Fibroblast of peridontal ligament (primary cell): ENCODE measurements at regions not wholly inside any gene's neighbourhood (a gene's known extent, or its start where the extent isn't known, plus 50 kb on each side); places are given as distances from the start of the nearest gene placed in this dataset.

Experiments
- DNase-seq: peaks from one replicate; pipeline ENCODE4 v3.0.0-alpha.2; 2010; ENCODE audit errors: extremely low read depth

DNA sequence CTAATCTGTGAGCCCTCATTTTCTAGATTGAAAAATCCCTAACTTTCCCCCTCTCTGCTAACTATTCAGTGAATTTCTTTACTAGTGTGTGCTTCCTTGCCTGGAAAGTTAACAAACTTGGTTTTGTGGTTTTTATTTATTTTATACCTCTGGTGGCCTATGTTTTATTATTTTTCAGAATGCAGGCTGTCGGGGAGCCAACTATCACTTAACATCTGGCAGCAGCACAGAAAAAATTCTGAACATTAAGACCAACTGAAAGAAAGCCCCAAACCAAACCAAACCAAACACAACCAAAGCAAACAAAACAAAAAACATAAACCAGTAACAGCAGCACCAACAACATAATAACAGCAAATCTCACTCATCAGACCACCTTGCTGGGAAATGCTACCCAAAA, 109.0 kb upstream of the KL start:
- no peak for DNase-seq

DNA sequence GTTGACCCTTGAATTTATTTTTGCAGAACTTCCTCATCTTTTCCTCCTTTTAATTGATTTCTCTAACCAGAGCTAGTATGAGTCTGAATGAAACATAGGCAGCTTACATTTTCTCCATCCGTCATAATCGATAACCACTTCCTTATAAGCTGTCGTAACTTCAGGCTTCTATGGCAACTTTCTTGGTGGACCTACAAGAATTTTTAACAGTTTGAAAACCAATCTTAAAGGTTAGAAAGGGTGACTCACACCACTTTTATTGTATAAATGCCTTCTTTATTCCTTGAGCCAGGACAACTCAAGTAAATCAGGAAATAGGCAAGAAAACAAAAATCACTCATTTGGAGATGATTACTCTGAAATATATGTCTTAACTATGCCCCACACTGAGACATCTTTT, 105.7 kb upstream of the KL start:
- DNase-seq: peak; percentile 14

DNA sequence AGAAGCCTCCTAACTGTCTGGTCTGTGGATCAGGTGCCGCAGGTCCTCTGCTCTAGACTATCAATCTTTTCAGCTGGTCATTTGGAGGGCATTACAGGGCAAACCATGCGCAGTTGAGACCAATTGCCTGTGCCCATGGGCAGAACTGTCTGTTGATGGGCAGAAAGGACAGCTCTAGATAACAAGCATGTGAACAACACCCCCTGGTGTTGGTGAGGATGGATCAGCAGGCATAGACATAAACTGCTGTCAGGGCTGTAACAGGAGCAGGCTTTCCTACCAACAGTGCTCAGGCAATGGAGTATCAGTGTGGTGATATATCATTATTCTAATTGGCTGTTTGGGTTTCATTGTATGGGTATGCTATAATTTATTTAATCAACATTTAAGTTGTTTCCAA, 104.7 kb upstream of the KL start:
- DNase-seq: peak; percentile 54

DNA sequence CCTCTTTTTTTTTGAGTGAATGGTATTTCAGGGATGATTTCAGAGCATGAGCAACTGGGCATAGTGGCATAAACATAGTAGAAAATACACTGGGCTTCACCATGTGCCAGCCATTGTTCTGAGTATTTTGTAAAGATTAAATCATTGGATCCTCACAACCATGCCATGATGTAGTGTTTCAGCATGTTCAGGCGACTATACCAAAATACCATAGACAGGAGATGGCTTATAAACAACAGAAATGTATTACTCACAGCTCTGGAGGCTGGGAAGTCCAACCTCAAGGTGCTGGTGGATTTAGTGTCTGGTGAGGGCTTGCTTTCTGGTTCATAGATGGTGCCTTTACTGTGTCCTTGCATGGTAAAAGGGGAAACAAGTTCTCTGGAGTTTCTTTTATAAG, 101.5 kb upstream of the KL start:
- no peak for DNase-seq

DNA sequence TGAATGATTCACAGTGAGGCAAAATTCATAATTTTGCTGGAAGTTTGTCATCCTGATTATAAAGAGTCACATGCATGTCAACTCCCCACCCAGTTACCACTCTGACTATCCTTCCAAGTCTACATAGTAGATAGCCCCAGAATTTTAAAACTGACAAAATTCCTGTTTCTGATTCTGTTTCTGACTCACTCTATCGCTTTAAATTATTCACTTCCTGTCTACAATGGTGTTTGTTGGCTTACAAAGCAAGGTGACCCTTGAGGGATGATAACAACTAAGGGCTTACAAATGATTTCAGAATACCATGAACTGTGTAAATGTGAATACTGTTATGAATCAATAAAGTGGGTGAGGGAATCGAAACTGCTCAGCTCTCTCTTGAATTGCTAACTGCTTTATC, 98.7 kb upstream of the KL start:
- no peak for DNase-seq

DNA sequence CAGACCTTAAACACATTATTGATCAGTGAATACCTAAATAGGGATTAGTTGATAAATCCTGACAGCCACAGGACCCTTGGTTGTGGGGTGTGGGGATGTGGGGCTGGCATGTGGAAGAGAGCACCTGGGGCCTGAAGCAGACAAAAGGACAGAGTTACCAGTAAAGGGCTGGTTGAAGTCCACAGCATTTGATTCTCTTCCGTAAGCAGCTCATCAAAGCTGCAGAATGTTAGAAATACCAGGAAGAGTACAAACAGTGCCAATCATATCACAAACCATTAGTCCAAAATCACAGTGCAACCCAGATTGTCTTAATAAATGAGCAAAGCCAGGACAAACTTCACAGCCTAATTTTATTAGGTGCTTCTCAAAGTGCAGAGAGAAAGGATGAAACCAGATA, 92.5 kb upstream of the KL start:
- DNase-seq: no peak

DNA sequence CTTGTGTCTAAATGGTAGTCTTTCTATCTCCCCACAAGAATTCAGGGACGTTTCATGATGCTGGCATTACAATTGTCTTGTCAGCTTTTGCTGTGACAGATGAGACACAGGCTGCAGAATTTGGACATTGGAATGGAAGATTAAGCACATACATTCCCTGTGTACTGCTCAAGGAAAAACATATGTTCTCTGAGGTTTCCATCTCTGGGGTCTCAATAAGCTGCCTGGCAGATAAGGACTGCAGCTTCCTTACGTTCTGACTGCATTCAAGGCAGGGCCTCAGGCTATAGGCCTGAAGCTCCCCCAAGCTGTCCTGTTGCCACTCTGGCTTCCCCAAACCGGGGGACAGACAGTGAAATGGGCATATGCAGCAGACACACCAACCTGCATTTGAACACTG, 91.3 kb upstream of the KL start:
- no peak for DNase-seq

DNA sequence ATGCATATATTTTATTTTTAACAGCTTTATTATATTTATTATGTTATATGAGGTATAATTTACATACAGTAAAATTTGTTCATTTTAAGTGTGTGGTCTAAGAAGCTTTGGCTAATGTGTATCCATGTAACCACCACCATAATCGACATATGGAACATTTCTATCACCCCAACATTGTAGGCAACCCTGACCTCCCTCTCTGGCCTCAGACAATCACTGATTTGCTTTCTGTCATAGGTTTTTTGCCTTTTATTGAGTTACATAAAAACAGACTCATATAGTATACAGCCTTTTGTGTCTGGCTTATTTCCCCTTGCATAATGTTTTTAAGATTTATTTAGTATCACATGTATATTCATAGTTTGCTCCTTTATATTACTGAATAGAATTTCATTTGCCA, 90.7 kb upstream of the KL start:
- no peak for DNase-seq

DNA sequence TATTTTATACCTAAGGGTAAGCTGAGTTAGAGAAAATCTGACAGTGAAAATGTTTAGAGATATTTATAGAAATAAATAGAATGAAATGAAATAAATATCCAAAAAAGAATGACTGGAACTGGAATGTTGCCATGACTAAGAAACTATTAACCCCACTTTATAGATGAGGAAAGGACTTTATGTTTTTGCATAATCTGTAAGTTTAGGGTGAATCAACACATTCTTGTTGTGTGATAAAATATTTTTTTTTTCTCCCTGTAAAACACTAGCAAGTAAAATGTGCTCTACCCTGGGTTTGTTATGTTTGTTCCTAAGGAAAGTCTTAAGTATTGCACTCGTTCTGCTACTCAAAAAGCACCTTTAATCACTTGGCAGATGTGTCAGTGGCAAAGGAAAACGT, 83.8 kb upstream of the KL start:
- DNase-seq: no peak

DNA sequence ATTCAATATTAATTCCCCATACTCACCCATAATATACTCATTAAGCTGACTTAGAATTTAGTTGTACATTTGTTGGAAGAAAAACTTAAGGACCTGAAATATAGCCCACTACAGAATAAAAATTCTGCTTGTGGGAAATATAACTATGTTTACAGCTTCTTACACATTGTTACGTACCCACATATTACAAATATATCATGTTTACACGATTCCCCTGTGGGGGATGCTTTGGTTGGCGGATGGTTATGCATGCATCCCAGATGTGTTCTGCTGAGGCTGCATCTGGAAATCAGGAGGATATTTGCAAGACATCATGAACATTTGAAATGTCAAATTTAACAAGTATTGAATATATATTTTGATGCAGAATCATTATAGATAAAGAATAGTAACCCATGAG, 79.5 kb upstream of the KL start:
- DNase-seq: no peak

DNA sequence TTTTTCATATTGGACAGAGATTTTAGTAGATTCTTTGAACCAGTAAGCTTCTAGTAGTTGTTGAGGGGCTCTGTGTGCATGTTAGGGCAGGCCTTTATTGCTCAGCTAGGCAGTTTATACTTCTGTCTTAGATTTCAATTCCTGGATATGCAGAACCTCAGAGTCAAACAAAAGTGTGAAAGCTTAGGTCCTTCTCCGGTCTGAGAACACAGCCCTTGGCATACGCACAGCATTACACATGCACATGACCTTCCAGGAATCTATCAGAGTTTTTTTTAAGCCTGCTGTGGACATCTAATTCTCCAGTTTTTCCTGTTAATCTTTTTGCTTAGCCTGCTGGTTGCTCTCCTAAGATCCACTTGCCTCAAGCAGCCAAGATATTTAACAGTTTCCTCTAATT, 77.9 kb upstream of the KL start:
- no peak for DNase-seq

DNA sequence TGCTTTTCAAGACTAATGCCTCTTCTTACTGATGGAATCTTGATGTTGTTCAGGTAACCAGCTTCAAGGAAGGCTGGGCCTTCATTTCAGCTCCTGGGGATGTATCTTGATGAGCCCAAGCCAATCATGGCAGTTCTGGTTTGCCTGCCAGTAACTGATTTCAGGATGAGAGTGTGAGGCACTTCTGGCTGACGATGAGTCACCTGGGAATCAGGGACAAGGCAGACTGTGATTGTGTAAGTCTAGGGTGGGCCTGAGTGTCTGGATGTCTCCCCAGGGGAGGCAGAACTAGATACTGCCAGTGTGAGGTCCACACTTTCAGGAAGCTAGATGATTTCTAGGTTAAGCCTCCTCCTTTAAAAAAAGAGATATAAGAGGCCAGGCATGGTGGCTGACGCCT, 77.3 kb upstream of the KL start:
- DNase-seq: no peak

DNA sequence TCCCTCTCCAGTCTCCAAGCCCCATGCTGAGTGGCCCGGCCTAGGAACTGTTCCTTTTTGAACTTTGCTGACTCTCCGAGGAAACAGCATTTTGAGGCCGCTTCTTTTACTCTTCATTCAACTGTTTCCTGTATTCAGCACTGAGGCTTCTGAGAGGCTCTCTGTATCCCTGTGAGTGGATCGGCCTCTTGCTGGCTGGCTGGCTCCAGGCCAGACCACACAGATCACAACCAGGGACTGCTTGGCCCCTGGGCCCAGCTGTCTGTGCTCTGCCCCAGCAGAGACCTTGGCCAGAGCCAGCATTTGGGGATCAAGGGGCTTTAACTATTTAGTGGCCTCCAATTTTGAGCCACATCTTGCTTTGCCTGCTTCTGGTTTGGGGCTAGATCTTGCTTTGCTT, 75.6 kb upstream of the KL start:
- peak; percentile 15 for DNase-seq

DNA sequence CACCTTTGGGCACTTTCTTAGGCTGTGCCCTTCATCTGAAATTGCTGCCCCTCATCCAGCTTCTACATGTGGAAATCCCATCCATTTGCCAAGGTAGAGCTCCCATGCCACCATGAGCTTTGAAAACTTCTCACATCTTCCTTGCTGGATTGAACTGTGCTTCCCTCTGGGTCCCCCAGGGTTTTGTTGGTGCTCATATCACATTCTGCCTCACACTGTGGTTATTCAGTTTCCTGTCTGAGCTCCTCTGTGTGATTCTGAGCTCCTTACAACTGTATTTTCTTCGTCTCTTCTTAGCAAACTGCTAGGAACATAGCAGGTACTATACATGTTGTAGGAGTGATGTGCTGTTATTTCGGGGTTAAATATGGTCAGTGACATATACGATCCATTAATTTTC, 74.9 kb upstream of the KL start:
- no peak for DNase-seq

DNA sequence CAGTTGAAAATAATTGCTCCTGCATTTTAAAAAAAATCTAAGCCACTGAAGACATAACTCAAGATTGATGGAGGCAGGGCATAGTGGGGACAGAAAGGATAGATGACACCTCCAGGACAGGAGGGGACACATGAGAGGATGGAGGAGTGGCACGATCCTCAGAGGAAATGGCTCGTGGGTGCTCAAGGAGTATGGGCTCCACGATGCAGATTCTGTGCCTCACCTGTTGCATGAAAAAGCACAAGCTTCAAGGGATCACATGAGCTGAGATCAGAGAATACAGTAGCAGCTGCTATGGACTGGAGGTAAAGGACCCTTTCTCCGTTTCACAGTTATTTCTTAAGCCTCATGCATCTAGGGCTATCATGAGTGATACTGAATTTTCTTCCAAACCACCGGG, 69.7 kb upstream of the KL start:
- no peak for DNase-seq

DNA sequence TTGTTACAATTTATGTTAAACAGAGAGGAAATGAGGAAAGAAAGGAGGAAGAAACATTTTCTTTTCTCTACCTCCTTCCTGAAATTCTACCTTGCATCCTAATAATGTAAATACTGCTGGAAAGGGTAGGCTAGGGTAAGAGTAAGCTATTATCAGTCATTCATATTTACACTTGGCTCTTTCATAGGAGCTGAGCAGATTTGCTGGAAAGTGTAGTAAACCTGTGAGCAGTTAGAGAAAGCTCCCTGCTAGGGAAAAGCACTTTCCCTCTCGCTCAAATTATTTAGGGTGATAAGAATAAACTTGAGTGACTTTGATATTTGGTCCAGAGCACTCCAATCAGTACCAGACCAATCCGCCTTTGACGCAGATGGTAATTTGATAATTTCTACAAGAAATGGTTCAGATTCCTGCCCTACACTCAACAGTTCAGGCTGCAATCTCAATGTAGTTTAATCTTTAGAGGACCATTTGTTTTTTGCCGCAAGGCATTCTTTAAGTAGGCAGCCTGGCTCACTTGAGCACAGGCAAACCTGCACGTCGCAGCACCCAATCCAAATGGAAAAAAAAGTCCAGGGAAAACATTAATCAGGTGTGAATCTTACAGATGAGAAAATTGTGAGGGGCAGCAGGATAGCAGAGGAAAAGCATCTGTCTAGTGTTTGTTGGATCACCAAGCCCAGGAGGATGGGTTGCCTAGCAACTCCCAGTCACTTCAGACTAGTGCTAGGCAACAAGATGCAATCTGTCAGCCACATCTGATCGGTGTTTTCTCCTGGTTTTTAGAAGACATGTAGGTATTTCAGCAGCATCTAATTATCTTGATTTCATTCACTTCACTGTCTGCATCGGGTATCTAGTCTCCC, 68.6 kb upstream of the KL start:
- no peak for DNase-seq

DNA sequence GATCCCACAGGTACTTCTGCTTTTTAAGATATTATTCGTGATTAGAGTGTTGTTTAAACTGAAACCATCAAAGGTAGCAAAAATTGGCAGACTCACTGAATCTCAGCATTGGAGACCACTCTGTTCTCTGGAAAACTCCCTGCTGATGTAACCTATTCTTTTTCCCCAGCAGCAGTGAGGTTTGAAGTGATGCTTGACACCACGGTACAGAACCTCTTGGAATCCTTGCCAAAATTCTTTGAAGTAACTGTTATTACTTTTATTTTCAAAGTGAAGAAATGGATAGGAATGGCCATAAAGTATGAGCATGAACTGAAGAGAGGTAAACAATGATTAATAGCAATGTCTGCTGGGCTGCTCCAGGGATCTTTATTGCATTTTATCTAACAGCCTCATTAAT, 66.4 kb upstream of the KL start:
- DNase-seq: no peak

DNA sequence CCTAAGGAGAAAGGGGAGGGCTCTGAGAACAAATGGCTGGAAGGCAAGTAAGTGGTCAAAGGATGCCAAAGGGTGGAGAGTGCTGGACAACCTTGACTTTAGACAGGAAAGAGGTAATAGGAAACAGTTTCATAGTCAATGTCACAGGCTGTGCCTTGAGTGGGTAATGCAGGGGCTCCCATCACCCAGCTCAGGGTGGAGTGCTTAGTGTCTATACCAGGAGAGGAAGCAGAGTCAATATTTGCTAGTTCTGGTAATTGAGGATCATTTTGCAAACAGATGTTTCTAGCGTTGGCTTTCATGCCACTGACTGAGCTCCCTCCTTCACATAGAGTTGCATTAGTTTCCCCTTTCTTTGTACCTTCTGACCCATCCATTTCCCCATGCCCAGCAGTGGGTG, 64.6 kb upstream of the KL start:
- no peak for DNase-seq

DNA sequence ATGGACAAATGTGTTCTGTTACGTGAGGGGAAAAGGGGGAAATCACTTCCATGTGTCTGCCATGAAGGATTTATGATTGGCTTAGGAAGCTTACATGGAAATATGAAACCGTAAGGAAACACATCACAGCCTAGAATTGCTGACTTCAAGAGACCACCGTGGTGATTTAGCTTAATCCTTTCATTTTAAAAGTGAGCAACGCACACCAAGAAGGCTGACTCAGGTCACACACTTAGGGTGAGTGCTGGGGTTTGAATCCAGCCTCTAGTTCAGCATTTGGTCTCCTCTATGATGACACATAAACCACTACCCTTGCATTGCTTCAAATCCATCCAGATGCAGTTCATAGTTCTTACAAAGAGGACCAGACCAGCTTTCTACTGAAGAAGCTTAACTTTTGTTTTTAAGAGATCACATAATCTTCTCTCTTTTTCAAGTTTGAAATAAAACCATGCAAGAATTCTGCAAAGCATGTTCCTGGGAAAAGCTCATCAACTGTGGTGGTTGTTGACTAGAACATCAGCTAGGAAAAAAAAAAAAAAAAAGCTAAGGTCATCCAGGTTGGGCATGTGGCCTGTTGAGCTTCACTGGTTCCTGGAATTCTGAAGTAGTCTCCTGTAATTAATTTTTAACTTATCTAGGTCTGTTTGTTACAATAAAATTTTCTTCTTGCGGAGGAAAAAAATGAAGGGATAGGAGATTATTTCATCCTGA, 60.2 kb upstream of the KL start:
- no peak for DNase-seq

DNA sequence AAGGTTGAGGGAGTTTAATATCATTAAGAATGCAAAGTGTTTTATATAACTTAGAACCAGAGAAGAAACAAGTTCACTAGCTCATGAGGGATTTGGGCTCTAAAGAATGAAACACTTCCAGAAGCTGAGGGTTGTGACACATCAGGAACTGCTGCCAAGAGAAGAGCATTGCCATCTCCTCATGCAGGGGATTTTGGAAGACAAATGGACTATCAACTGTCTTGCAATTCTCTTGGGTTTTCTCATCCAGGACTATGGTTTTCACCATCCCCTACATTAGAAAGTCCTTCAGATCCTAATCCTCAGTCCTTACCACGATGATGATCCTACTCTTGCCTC, 59.7 kb upstream of the KL start:
- peak; percentile 6 for DNase-seq

DNA sequence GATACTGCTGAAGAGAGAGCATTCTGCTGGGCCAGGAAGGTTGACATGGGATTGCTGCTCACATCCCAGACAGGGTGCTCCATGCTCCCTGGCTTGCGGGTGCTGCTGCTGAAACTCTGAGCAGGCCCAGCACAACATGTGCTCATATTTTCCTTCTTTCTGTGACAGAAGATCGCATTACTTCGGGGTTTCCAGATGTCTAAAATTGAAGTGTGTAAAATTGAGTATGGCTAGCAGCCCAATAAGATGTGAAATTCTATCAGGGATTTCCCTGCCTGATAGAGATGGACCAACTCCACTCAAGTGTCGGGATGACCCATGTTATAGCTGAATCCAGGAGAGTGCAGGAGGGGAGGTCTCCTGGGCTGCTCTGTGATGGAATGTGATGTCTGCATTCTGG, 55.6 kb upstream of the KL start:
- no peak for DNase-seq

DNA sequence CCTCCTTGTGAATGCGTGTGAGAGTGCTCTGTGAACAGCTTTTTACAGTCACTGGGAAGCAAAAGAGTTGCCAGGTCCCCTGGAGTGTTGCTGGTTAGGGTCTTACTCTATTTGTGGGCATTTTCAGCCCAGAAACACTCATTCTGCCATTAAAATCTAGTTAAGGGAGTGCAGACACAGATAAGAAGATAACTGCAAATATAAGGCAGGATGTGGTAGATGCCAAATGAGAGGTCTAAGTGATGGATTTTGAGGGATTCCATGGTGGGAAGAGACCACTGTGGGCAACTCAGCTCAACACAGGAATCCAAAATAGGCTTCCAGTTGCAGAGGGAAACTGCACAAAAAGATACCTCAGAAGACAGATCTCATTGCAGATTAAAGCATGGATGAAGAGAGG, 54.5 kb upstream of the KL start:
- DNase-seq: no peak

DNA sequence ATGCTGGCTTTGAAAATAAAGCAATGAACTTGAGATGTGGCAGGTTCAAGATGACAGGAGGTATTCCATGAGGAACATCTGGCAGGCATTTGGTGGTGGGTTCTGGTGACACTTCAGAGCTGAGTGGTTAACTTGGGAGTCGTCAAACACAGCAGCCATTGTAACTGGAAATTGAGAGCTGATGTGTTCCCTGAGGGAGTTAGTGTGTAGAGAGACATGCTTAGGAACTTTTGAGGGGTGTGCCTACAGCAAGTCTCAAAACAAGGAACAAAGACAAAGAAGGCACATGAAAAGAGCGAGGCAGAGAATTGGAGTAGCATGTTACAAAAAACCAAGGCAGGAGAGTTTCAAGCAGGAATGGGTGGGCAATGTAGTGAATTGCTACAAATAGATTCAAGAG, 53.9 kb upstream of the KL start:
- no peak for DNase-seq

DNA sequence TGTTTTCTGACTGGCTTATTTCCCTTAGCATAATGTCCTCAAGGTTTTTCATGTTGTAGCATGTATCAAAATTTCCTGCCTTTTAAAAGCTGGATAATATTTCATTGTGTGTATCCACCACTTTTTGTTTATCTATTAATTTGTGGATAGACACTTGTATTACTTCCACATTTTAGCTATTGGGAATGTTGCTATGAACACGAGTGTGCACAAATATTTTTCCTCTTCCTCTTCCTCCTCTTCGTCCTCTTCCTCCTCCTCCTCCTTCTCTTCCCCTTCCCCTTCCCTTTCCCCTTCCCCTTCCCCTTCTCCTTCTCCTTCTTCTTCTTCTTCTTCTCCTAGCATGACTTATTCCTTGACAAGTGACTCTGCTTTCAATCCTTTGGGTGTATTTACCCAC, 51.2 kb upstream of the KL start:
- no peak for DNase-seq
